ENCODE measurements at regions not wholly inside any gene's neighbourhood (a gene's known extent, or its start where the extent isn't known, plus 50 kb on each side); places are given as distances from the start of the nearest gene placed in this dataset.
"Not testable (repeated sequence)": the region's sequence is repeated elsewhere in the genome, so short reads cannot be mapped to it uniquely, and the experiment has no call there.

GRCh38 chr16:18080658-18081363, 255.7 kb downstream of the NPIPA8 start:
- TF ChIP-seq, protein P1, sequence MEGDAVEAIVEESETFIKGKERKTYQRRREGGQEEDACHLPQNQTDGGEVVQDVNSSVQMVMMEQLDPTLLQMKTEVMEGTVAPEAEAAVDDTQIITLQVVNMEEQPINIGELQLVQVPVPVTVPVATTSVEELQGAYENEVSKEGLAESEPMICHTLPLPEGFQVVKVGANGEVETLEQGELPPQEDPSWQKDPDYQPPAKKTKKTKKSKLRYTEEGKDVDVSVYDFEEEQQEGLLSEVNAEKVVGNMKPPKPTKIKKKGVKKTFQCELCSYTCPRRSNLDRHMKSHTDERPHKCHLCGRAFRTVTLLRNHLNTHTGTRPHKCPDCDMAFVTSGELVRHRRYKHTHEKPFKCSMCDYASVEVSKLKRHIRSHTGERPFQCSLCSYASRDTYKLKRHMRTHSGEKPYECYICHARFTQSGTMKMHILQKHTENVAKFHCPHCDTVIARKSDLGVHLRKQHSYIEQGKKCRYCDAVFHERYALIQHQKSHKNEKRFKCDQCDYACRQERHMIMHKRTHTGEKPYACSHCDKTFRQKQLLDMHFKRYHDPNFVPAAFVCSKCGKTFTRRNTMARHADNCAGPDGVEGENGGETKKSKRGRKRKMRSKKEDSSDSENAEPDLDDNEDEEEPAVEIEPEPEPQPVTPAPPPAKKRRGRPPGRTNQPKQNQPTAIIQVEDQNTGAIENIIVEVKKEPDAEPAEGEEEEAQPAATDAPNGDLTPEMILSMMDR (IDR thresholded peaks at IDR 0.05): not testable (repeated sequence)
- TF ChIP-seq POLR2A (IDR thresholded peaks at IDR 0.05): not testable (repeated sequence)
